ENCODE measurements at regions not wholly inside any gene's neighbourhood (a gene's known extent, or its start where the extent isn't known, plus 50 kb on each side); places are given as distances from the start of the nearest gene placed in this dataset.

DNA sequence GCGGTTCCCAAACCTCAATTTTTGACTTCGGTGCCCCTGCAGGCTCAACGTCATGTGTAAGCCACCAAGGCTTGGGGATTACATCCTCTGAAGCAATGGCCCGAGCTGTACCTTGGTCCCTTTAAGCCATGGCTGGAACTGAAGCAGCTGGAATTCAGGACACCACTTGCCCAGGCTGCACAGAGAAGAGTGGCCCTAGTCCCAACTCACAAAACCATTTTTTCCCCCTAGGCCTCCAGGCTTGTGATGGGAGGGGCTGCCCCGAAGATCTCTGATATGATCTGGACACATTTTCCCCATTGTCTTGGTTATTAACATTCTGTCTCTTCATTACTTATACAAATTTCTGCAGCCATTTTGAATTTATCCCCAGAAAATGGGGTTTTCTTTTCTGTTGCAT lies 233.3 kb upstream of the ADGRL4 start:
- TF ChIP-seq, protein P1, sequence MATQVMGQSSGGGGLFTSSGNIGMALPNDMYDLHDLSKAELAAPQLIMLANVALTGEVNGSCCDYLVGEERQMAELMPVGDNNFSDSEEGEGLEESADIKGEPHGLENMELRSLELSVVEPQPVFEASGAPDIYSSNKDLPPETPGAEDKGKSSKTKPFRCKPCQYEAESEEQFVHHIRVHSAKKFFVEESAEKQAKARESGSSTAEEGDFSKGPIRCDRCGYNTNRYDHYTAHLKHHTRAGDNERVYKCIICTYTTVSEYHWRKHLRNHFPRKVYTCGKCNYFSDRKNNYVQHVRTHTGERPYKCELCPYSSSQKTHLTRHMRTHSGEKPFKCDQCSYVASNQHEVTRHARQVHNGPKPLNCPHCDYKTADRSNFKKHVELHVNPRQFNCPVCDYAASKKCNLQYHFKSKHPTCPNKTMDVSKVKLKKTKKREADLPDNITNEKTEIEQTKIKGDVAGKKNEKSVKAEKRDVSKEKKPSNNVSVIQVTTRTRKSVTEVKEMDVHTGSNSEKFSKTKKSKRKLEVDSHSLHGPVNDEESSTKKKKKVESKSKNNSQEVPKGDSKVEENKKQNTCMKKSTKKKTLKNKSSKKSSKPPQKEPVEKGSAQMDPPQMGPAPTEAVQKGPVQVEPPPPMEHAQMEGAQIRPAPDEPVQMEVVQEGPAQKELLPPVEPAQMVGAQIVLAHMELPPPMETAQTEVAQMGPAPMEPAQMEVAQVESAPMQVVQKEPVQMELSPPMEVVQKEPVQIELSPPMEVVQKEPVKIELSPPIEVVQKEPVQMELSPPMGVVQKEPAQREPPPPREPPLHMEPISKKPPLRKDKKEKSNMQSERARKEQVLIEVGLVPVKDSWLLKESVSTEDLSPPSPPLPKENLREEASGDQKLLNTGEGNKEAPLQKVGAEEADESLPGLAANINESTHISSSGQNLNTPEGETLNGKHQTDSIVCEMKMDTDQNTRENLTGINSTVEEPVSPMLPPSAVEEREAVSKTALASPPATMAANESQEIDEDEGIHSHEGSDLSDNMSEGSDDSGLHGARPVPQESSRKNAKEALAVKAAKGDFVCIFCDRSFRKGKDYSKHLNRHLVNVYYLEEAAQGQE (IDR thresholded peaks at IDR 0.05; ENCODE audit: low read depth), result no peak
- TF ChIP-seq EP300 (IDR thresholded peaks at IDR 0.05; ENCODE audit: borderline replicate concordance) (no peak), TAF1 (IDR thresholded peaks at IDR 0.05; ENCODE audit: low read depth) (no peak), TCF12 (IDR thresholded peaks at IDR 0.05; ENCODE audit: low read depth) (no peak), NFIC (IDR thresholded peaks at IDR 0.05) (no peak), RAD21 (IDR thresholded peaks at IDR 0.05; ENCODE audit: low read depth) (no peak), YY1 (IDR thresholded peaks at IDR 0.05; ENCODE audit: low read depth) (no peak), CEBPB (IDR thresholded peaks at IDR 0.05) (no peak), MAX (IDR thresholded peaks at IDR 0.05) (no peak), ZBTB7A (IDR thresholded peaks at IDR 0.05; ENCODE audit: low read depth) (no peak), FOXM1 (IDR thresholded peaks at IDR 0.05; ENCODE audit: borderline replicate concordance, low read depth) (no peak), CREB1 (IDR thresholded peaks at IDR 0.05; ENCODE audit: low read depth) (no peak), EGR1 (IDR thresholded peaks at IDR 0.05) (no peak)
